H1 (cell line): ENCODE measurements at regions not wholly inside any gene's neighbourhood (a gene's known extent, or its start where the extent isn't known, plus 50 kb on each side); places are given as distances from the start of the nearest gene placed in this dataset.

Experiments
- CTCF ChIA-PET: fragments of 300-600 bp; sonication (Branson Sonifier 250); formaldehyde crosslinking; loops from one replicate; lab custom pipeline; 2021; ENCODE audit not compliant: partially characterized antibody; lab: Charles Lee
- POLR2A ChIA-PET: fragments of 300-600 bp; sonication (Branson Sonifier 250); formaldehyde crosslinking; loops from one replicate; lab custom pipeline; 2021; ENCODE audit warnings: inconsistent platforms; ENCODE audit not compliant: partially characterized antibody; lab: Charles Lee
- DNase-seq, 2 experiments: peaks; one replicate each; pipeline versions ENCODE4 v3.0.0 to v3.0.0-alpha.2; 2010 to 2022; ENCODE audit warnings: low spot score in 2 of 2, low read depth in 1 of 2, mixed read lengths in 1 of 2
- FAIRE-seq: peaks from 2 replicates; lab custom pipeline; 2011; peaks lifted over from hg19 to GRCh38; lab: Jason Lieb, UNC
- H2AFZ ChIP-seq: 2 replicates; pipeline ENCODE4 v1.8.1; 2012; ENCODE audit warnings: low read length, inconsistent platforms
- H2AK5ac ChIP-seq: 2 replicates; pipeline ENCODE4 v1.6.1; 2013; ENCODE audit warnings: low read depth, low read length
- H2BK120ac ChIP-seq: replicated peaks from 2 replicates; pipeline ENCODE3; 2013; ENCODE audit warnings: low read depth, low read length, inconsistent platforms
- H2BK12ac ChIP-seq: 2 replicates; pipeline ENCODE4 v1.6.1; 2013; ENCODE audit warnings: low read depth, low read length
- H2BK15ac ChIP-seq: 2 replicates; pipeline ENCODE4 v1.6.1; 2013; ENCODE audit warnings: low read length
- H2BK20ac ChIP-seq: 2 replicates; pipeline ENCODE4 v1.6.1; 2013; ENCODE audit warnings: low read length
- H2BK5ac ChIP-seq: 2 replicates; pipeline ENCODE4 v1.6.1; 2013; ENCODE audit warnings: low read depth, low read length
- H3K14ac ChIP-seq: 2 replicates; pipeline ENCODE4 v1.6.1; 2013; ENCODE audit warnings: inconsistent platforms; ENCODE audit not compliant: insufficient read length
- H3K18ac ChIP-seq: 2 replicates; pipeline ENCODE4 v1.6.1; 2013; ENCODE audit warnings: low read length; ENCODE audit errors: extremely low read depth
- H3K23ac ChIP-seq: 2 replicates; pipeline ENCODE4 v1.6.1; 2013; ENCODE audit warnings: inconsistent platforms; ENCODE audit not compliant: insufficient read length
- H3K23me2 ChIP-seq: 2 replicates; pipeline ENCODE4 v1.6.1; 2013; ENCODE audit warnings: low read depth, low read length
- H3K27ac ChIP-seq: 2 replicates; pipeline ENCODE4 v1.6.1; 2011; ENCODE audit warnings: low read depth, low read length, inconsistent platforms
- H3K27me3 ChIP-seq, 4 experiments: replicated peaks in 1 of 4; 1 replicate in 1 of 4; 2 replicates in 3 of 4; pipeline versions ENCODE4 v1.6.1 to v1.8.1; 2011 to 2013; ENCODE audit warnings: low read length in 3 of 4, mild to moderate bottlenecking in 3 of 4, inconsistent platforms in 2 of 4, mixed read lengths in 2 of 4, moderate library complexity in 1 of 4; ENCODE audit not compliant: control insufficient read depth in 3 of 4, insufficient read depth in 3 of 4; ENCODE audit errors: extremely low read depth in 1 of 4
- H3K36me3 ChIP-seq, 4 experiments: 2 replicates each; pipeline versions ENCODE4 v1.6.1 to v1.8.1; 2011 to 2013; ENCODE audit warnings: mild to moderate bottlenecking in 4 of 4, low read length in 3 of 4, moderate library complexity in 2 of 4, control low read depth in 1 of 4, inconsistent platforms in 1 of 4; ENCODE audit not compliant: insufficient read depth in 4 of 4, control insufficient read depth in 2 of 4
- H3K4ac ChIP-seq: replicated peaks from 2 replicates; pipeline ENCODE3; 2013; ENCODE audit warnings: low read length, low read depth, mixed read lengths, inconsistent platforms; ENCODE audit not compliant: insufficient read length
- H3K4me1 ChIP-seq, 4 experiments: replicated peaks in 1 of 4; 1 replicate in 1 of 4; 2 replicates in 3 of 4; pipeline versions ENCODE4 v1.6.1 to v1.8.1; 2011 to 2013; ENCODE audit warnings: low read length in 3 of 4, inconsistent platforms in 2 of 4, mixed read lengths in 1 of 4; ENCODE audit not compliant: insufficient read depth in 4 of 4, control insufficient read depth in 3 of 4
- H3K4me2 ChIP-seq, 2 experiments: 2 replicates each; pipeline versions ENCODE4 v1.6.1 to v1.8.1; 2011 to 2013; ENCODE audit warnings: low read depth in 2 of 2, low read length in 2 of 2, control low read depth in 1 of 2, inconsistent platforms in 1 of 2, mild to moderate bottlenecking in 1 of 2; ENCODE audit not compliant: insufficient read depth in 1 of 2
- H3K4me3 ChIP-seq, 4 experiments: fragments of 200-600, 300-600 bp in 1 of 4; sonication (generic), shearing (Covaris generic), sonication (Bioruptor Twin) in 1 of 4; 2 replicates each; pipeline versions ENCODE4 v1.5.1 to v1.8.1; 2011 to 2016; ENCODE audit warnings: low read length in 4 of 4, low read depth in 3 of 4, control low read depth in 2 of 4, inconsistent platforms in 2 of 4, mild to moderate bottlenecking in 2 of 4, mixed read lengths in 1 of 4, moderate library complexity in 1 of 4; ENCODE audit not compliant: insufficient read depth in 2 of 4; ENCODE audit errors: extremely low read depth in 1 of 4
- H3K56ac ChIP-seq: replicated peaks from 2 replicates; pipeline ENCODE3; 2013; ENCODE audit warnings: low read depth, mild to moderate bottlenecking, mixed read lengths, low read length, inconsistent platforms; ENCODE audit not compliant: insufficient read length
- H3K79me1 ChIP-seq: 2 replicates; pipeline ENCODE4 v1.6.1; 2013; ENCODE audit warnings: low read depth, low read length, control low read depth
- H3K79me2 ChIP-seq, 2 experiments: 2 replicates each; pipeline versions ENCODE4 v1.6.1 to v1.8.1; 2012 to 2013; ENCODE audit warnings: low read length in 2 of 2, mild to moderate bottlenecking in 2 of 2, inconsistent platforms in 1 of 2; ENCODE audit not compliant: insufficient read depth in 2 of 2, control insufficient read depth in 1 of 2
- H3K9ac ChIP-seq, 4 experiments: replicated peaks in 1 of 4; 1 replicate in 1 of 4; 2 replicates in 3 of 4; pipeline versions ENCODE4 v1.6.1 to v1.8.1; 2011 to 2013; ENCODE audit warnings: low read depth in 3 of 4, low read length in 3 of 4, control low read depth in 2 of 4, mild to moderate bottlenecking in 2 of 4, moderate library complexity in 2 of 4, inconsistent platforms in 1 of 4; ENCODE audit errors: extremely low read depth in 1 of 4
- H3K9me3 ChIP-seq, 2 experiments: 2 replicates each; pipeline versions ENCODE4 v1.6.1 to v1.8.1; 2012 to 2013; ENCODE audit warnings: mild to moderate bottlenecking in 2 of 2, moderate library complexity in 2 of 2, control low read depth in 1 of 2, inconsistent platforms in 1 of 2, low read depth in 1 of 2, low read length in 1 of 2, mixed read lengths in 1 of 2; ENCODE audit not compliant: insufficient read depth in 2 of 2
- H4K20me1 ChIP-seq, 2 experiments: replicated peaks in 1 of 2; 2 replicates each; pipeline versions ENCODE3 to v1.8.1; 2011 to 2013; ENCODE audit warnings: inconsistent platforms in 2 of 2, low read length in 2 of 2, mild to moderate bottlenecking in 1 of 2; ENCODE audit not compliant: insufficient read depth in 2 of 2, control insufficient read depth in 1 of 2
- H4K5ac ChIP-seq: 2 replicates; pipeline ENCODE4 v1.6.1; 2013; ENCODE audit warnings: low read length, low read depth, mixed read lengths, inconsistent platforms; ENCODE audit not compliant: insufficient read length
- H4K8ac ChIP-seq: 2 replicates; pipeline ENCODE4 v1.8.0; 2013; ENCODE audit warnings: mild to moderate bottlenecking, moderate library complexity, low read length, inconsistent platforms; ENCODE audit not compliant: insufficient read depth; ENCODE audit errors: extremely low read depth
- H4K91ac ChIP-seq: replicated peaks from 2 replicates; pipeline ENCODE3; 2013; ENCODE audit warnings: low read length, mixed read lengths, inconsistent platforms; ENCODE audit not compliant: insufficient read length
- BACH1 ChIP-seq: IDR thresholded peaks from 2 replicates; pipeline ENCODE4 v1.6.1; 2012; ENCODE audit warnings: low read length, improper control_type of control experiment
- CBX5 ChIP-seq: fragments of 300-800, 300-1000 bp; sonication (generic); IDR thresholded peaks from 2 replicates; pipeline ENCODE4 v1.7.1; 2016; ENCODE audit warnings: antibody characterized with exemption, low read length, low read depth
- EGR1 ChIP-seq: IDR thresholded peaks from 2 replicates; pipeline ENCODE4 v1.6.1; 2011; ENCODE audit warnings: low read depth, low read length, borderline replicate concordance
- GABPA ChIP-seq: IDR thresholded peaks from 2 replicates; pipeline ENCODE4 v1.6.1; 2011; ENCODE audit warnings: mild to moderate bottlenecking, low read length, moderate library complexity, borderline replicate concordance; ENCODE audit not compliant: insufficient read depth
- GTF2F1 ChIP-seq: IDR thresholded peaks from 2 replicates; pipeline ENCODE4 v1.6.1; 2012; ENCODE audit warnings: low read depth, low read length, improper control_type of control experiment, borderline replicate concordance
- HDAC2 ChIP-seq, 2 experiments: fragments of 300-600 bp in 1 of 2; sonication (generic) in 1 of 2; IDR thresholded peaks; 2 replicates each; pipeline ENCODE4 v1.6.1; 2011 to 2012; ENCODE audit warnings: low read depth in 2 of 2, low read length in 2 of 2, mild to moderate bottlenecking in 2 of 2, moderate library complexity in 2 of 2, borderline replicate concordance in 1 of 2, inconsistent platforms in 1 of 2
- MAFK ChIP-seq: IDR thresholded peaks from 2 replicates; pipeline ENCODE4 v1.6.1; 2012; ENCODE audit warnings: low read depth, mild to moderate bottlenecking, improper control_type of control experiment, low read length
- POLR2A ChIP-seq, 2 experiments: IDR thresholded peaks; 1 replicate in 1 of 2; 2 replicates in 1 of 2; pipeline ENCODE4 v1.6.1; 2011; ENCODE audit warnings: low read depth in 2 of 2, low read length in 2 of 2, mild to moderate bottlenecking in 2 of 2; ENCODE audit errors: control extremely low read depth in 1 of 2
- POU5F1 ChIP-seq: IDR thresholded peaks from 2 replicates; pipeline ENCODE4 v1.6.1; 2011; ENCODE audit warnings: low read depth, mild to moderate bottlenecking, low read length, moderate library complexity
- RAD21 ChIP-seq, 2 experiments: IDR thresholded peaks in 1 of 2; conservative IDR thresholded peaks in 1 of 2; 2 replicates each; pipeline ENCODE4 v1.6.1; 2011; ENCODE audit warnings: low read depth in 2 of 2, low read length in 2 of 2, improper control_type of control experiment in 1 of 2, inconsistent platforms in 1 of 2, mild to moderate bottlenecking in 1 of 2, moderate library complexity in 1 of 2
- RNF2 ChIP-seq: fragments of 200-900, 300-1000 bp; sonication (generic); IDR thresholded peaks from 2 replicates; pipeline ENCODE4 v1.7.1; 2016; ENCODE audit warnings: borderline replicate concordance, low read depth, mild to moderate bottlenecking, antibody characterized with exemption, low read length; ENCODE audit not compliant: poor library complexity, severe bottlenecking; ENCODE audit errors: missing control alignments
- SIRT6 ChIP-seq: IDR thresholded peaks from one replicate; pipeline ENCODE4 v1.7.1; 2012; ENCODE audit warnings: low read length, inconsistent platforms
- SP4 ChIP-seq: IDR thresholded peaks from 2 replicates; pipeline ENCODE4 v1.6.1; 2012; ENCODE audit warnings: low read length, inconsistent platforms
- SRF ChIP-seq: IDR thresholded peaks from 2 replicates; pipeline ENCODE4 v1.6.1; 2011; ENCODE audit warnings: mild to moderate bottlenecking, low read depth, low read length, moderate library complexity
- TAF1 ChIP-seq: IDR thresholded peaks from 2 replicates; pipeline ENCODE4 v1.6.1; 2011; ENCODE audit warnings: mild to moderate bottlenecking, low read depth, low read length

DNA sequence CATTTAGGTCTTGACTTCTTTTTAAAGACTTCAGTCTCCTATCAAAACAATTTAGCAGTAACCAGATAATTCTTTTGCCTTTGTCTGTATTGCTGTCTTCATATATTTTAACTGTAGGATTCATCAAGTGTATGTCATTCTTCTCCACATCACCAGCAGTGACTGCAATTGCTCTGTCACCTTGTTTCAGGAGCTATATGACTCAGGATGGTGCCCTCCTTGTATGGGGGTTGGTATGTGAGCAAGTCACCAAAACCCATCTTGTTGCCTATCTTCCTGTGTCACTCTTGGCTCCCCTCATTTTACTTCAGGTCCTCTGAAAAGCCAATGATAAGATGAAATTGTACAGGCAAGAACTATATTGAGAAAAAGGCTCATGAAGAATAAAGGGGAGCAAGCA lies 256.9 kb upstream of the LUZP2 start:
- Histone ChIP-seq H3K4me1 (no peaks in the 10 kb centered on the region), H3K9me3 (no peaks in the 10 kb centered on the region), H3K23me2 (no peaks in the 10 kb centered on the region), H3K4me2 (no peak overlapping the region), H3K23ac (no peak overlapping the region), H3K4ac (no peak overlapping the region), H2BK20ac (no peak overlapping the region), H3K27me3 (no peaks in the 10 kb centered on the region), H2BK5ac (no peak overlapping the region), H3K79me2 (no peaks in the 10 kb centered on the region), H3K18ac (no peak overlapping the region), H4K5ac (no peak overlapping the region), H2BK12ac (no peak overlapping the region), H3K56ac (no peak overlapping the region), H3K14ac (no peak overlapping the region), H4K91ac (no peak overlapping the region), H2AFZ (no peak overlapping the region; the same call in 1 of the 2 replicates), H4K20me1 (no peaks in the 10 kb centered on the region), H2BK15ac (no peak overlapping the region), H3K27ac (no peak overlapping the region), H3K4me3 (no peak overlapping the region), H3K36me3 (no peaks in the 10 kb centered on the region), H2BK120ac (no peak overlapping the region), H3K9ac (no peak overlapping the region), H2AK5ac (no peak overlapping the region), H4K8ac (no peak overlapping the region), H3K79me1 (no peaks in the 10 kb centered on the region)
- ChIA-PET POLR2A (no interaction called here), CTCF (no interaction called here)
- no peak for FAIRE-seq
- no peak for TF ChIP-seq MAFK
- TF ChIP-seq POU5F1 = no peak
- no peak for TF ChIP-seq EGR1
- TF ChIP-seq SP4 = no peak
- no peak for TF ChIP-seq RNF2
- TF ChIP-seq CBX5 = no peak
- TF ChIP-seq GTF2F1 = no peak
- TF ChIP-seq HDAC2 (IDR thresholded peaks at IDR 0.05; ENCODE audit: borderline replicate concordance in 1 of 2, low read depth in 2 of 2, low read length in 2 of 2) = no peak
- no peak for TF ChIP-seq SRF
- TF ChIP-seq GABPA = no peak
- no peak for TF ChIP-seq BACH1
- TF ChIP-seq TAF1 = no peak
- no peak for TF ChIP-seq SIRT6
- TF ChIP-seq RAD21 (IDR thresholded peaks at IDR 0.05 in 1 of 2, conservative IDR thresholded peaks at IDR 0.05 in 1 of 2; ENCODE audit: low read depth in 2 of 2, low read length in 2 of 2) = no peak
- no peak for TF ChIP-seq POLR2A (IDR thresholded peaks at IDR 0.05; ENCODE audit: control extremely low read depth in 1 of 2, low read depth in 2 of 2, low read length in 2 of 2)
- no peak for DNase-seq
